Stimulated activated CD8-positive, alpha-beta memory T cell treated with anti-CD3 and anti-CD28 coated beads, Interleukin-15, amount 100 ng/mL, for 4 hours (primary cell): ENCODE measurements at regions not wholly inside any gene's neighbourhood (a gene's known extent, or its start where the extent isn't known, plus 50 kb on each side); places are given as distances from the start of the nearest gene placed in this dataset.

ENCODE experiments used
- DNase-seq, 2 donors: peaks; one replicate each; pipeline ENCODE4 v3.0.0-alpha.2; 2020; ENCODE audit warnings: low read depth in 2 of 2

- DNase-seq: no peak
Measured at GRCh38 chr6:1201547-1202200, 110.2 kb upstream of the FOXQ1 start.

DNA sequence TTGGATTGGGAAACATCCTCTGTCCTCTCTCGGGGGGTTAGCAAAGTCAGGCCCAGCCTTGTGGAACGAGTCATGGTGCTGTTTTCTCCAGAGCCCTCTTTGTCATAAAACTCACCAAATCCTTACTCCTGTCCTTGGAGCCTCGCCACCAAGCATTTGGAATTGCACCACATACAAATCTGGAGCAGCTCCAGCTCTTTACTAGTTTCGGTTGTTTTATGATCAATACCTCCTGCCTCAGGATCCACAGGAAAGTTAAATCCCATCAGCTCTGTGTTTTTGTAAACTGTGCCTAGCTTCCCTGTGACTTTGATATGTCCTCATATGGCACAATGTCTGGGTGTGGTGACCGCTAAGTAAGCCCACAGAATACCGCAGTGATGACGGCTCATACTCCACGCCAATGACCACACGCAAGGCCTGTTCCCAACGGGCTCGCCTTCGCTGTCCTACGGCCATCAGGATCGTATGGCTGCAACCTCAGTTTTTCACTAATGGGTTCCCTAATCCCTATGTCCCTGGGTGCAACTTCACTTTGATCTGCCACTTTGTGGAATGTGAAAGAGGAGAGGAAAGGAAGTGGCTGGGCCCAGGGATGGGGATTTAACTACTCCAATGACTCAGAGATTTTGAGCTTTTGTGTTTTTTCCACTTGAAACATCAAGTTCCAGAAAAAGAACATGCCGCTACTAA is 111.3 kb upstream of the FOXQ1 start:
- no peak for DNase-seq

GRCh38 chr6:1200081-1200408 is 111.9 kb upstream of the FOXQ1 start:
- no peak for DNase-seq

GRCh38 chr6:1197309-1197708 is 114.6 kb upstream of the FOXQ1 start:
- DNase-seq: no peak

- no peak for DNase-seq
Measured at GRCh38 chr6:1191141-1191630, 120.7 kb upstream of the FOXQ1 start.

GRCh38 chr6:1190366-1190765 is 121.5 kb upstream of the FOXQ1 start:
- DNase-seq: no peak

DNA sequence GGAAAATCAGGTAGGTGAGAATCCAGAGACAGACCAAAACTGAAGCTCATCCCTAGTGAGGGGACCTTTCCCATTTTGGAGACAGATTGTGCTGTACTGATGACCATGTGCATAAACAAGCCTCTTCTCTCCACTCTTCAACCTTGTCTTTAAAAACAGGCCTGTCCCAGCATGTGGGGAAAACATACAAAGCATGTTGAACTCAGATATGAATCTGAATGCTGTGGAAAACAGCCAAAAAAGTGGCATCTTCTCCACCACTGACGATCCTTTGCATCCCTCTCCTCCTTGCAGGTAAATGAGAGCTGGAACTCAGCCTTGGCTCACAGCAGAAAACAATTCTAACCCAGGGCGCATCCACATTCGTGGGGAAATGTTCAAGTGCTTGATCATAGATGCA is 123.7 kb upstream of the FOXQ1 start:
- no peak for DNase-seq

DNA sequence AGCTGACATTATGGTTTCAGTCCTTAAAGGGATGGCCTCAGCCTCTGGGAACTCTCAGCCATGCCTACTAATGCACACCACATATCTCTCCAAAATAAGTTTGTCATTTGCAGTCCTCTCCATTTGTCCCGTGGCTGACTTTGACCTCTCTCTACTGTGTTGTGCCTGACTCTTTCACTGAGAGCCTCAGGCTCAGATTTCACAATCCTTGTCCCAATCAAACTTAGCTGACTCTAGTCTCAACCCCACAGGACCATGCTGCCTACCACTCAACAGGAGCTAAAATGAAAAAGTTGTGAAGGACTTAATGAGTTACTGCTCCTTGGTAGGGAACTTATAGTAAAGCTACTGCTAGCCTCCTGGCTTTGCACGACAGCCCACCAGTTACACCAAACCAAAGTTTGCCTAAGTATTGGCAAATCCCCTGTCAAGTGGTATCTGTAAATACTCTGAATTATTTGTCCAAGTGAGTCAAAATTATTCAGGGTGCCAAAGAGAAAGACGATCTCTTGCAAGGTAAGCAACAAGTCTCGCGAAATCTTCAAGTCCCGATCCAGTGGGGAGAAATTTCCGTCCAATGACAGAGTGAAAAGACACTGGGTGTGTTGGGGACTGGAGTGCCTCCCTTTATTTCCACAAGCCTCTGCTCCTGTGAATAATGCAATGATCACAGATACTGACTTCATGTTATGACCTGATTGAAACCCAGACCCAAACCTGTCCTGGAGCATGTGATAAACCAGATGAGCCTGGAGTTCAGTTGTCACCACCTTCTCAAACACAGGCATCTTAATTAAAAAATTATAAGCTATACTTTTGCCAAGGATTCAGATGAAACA is 124.4 kb upstream of the FOXQ1 start:
- DNase-seq: no peak

- DNase-seq: no peak
Measured at GRCh38 chr6:1184318-1184717, 127.6 kb upstream of the FOXQ1 start.

DNA sequence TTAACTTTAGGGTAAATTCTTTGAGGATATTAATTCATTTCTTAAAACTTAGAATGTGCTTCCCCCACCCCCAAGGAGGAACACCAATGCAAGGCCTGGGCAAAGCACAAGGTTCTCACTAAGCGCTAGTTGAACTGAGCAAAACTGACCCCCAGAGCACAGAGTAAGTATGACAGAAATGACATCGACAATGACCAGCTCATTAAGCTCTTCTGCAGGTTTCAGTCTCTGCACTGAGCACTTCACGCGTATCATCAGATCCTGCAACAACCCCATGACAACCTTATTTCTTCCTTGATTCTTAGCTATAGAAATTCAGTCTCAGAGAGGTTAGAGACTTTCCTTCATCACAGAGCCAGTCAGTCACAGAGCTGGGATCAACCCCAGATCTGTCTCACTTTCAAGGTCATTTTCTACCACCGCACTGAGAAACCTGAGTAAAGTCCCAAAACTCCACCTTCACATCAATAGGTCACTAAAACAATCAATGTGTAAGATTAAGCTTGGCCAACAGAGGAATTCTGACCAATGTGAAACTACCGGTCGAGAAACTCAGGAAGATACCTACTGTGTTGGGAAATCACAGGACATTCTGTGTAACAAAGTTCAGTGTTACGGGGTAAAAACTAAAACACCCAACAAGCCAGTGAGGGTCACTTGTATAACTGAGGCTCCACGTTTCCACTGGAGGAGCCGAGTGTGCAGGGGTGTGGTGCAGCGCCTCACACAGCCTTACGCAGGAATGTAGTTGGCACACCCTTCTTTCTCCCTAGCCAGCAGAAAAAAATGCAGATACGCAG is 129.0 kb upstream of the FOXQ1 start:
- DNase-seq: no peak

- no peak for DNase-seq
Measured at GRCh38 chr6:1181939-1182605, 129.8 kb upstream of the FOXQ1 start.

DNA sequence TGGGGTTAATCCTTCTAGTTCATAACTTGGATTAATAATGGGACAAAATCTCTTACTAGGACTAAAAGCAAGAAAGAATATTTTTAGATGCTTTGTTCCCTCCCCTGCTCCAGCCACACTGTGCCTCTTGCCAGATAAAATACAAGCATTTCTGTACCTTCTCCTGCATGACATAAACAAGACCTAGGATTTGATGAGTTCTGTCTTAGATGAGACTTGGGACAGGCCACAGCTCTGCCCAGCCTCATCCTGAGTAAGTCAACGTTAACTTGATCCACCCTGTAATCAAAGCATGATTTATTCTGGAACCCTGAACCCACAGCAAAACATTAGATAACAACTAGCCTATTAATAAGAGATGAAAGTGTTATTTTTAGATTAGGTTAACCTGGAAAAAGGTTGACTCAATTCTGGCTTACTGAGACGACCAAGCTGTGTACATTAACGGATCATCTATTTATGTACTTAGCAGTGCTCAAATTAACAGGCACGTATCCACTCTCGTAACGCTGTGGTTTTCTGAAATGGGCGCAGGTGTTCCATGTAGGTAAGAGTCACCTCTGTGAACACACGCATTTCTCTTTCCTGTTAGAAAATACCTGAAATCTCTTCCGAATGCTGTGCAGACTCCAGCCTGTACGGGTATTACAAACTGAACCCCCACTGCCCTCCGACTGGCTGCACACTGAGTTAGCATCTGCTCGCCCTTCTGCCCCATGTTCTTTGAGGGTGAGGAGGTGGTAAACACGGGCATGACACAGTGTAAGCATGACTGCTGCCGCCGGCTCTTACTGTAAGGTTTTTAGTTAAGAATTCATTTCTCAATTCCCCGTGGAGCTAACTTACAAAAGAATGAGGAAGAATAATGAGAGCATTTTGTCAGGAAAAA is 132.1 kb upstream of the FOXQ1 start:
- no peak for DNase-seq

GRCh38 chr6:1178590-1178989 is 133.3 kb upstream of the FOXQ1 start:
- DNase-seq: no peak

GRCh38 chr6:1176567-1176966 is 135.3 kb upstream of the FOXQ1 start:
- DNase-seq: no peak

DNA sequence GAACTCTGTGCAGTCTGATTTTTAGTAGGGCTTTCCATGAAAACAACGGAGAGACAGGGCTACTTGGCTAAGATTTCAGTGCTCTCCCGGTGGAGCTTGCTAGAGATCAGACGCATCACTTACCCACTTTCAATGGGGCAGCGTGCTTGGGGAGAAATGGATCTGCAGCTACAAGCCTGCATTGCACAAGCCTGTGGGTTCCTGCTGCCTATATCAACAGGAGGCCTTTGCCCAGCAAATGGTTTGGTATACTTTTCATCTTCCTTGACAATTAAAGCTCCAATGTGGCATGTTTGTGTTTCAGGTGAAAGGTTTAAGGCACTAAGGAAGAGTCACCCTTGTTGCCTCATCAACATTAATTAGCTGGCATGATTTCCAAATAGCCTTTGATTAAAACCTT is 136.0 kb upstream of the FOXQ1 start:
- DNase-seq: no peak

DNA sequence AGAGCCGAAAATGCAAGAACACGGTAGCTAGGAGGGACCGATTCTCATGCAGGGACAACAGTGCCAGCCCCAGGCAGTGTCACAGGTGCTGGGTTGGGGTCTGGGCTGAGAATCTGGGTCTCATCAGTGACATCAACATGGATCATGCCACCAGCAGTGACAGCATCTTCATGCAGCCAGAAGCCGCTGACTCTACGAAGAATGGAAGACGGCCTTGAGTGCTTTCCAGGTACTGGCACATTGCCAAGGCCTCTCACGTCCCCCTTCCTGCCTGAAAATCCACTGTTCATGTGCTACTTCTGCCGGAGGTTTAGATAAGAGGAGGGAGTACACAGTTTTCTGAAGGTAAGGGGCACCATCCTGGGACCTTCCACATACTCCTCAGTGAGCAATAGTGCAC is 141.1 kb upstream of the FOXQ1 start:
- no peak for DNase-seq

DNA sequence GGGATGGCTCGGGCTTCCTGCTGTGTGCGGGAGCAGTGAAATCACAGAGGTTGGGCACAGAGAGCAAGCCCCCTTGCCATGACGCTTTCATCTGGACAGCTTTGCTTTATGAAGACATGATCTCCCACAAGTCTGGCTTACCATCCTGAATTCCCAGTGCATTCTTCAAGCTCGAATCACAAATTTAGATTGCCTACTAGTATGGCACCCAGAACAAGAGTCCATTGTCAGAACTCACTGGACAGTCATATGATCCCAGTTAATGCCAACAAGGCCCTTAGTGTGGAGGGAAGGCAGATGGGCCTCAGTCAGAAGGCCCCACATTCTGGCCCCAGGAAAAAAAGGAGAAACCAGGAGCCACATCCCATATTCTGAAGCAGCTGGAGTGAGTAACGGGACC is 147.3 kb upstream of the FOXQ1 start:
- no peak for DNase-seq

DNA sequence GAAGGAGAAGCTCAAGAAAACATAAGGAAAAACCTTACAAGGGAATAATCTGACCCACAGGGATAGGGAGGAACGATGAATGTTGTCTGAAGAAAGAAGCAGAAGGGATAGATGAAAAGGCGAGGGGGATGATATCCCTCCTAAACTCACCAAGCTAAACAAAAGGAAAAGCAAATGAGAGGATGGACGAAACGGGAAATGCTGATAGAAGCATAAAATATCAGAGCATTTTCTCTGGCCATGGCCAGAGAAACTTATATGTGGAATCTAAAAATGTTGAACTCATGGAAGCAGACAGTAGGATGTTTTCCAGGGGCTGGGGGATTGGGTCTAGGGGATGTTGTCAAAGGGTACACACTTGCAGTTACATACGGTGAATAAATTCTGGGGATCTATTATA is 148.4 kb upstream of the FOXQ1 start:
- no peak for DNase-seq

- DNase-seq: no peak
Measured at GRCh38 chr6:1162367-1163275, 149.3 kb upstream of the FOXQ1 start.
